PC-3 (cell line): ENCODE measurements at regions not wholly inside any gene's neighbourhood (a gene's known extent, or its start where the extent isn't known, plus 50 kb on each side); places are given as distances from the start of the nearest gene placed in this dataset.

Experiments used
- EZH2 ChIP-seq: fragments of 300-600 bp; sonication (generic); IDR thresholded peaks from one replicate; pipeline ENCODE4 v1.6.1; 2017; ENCODE audit warnings: antibody characterized with exemption, mild to moderate bottlenecking, low read length; ENCODE audit not compliant: unreplicated experiment
- EZH2phosphoT487 ChIP-seq: fragments of 300-600 bp; sonication (generic); IDR thresholded peaks from 2 replicates; pipeline ENCODE4 v1.6.1; 2018; ENCODE audit warnings: mild to moderate bottlenecking, antibody characterized with exemption, low read length, borderline replicate concordance
- TF ChIP-seq, protein P1 (sequence below): fragments of 300-600 bp; sonication (generic); conservative IDR thresholded peaks from 2 replicates; pipeline ENCODE4 v1.5.1; 2017; ENCODE audit warnings: antibody characterized with exemption, low read depth, mild to moderate bottlenecking, low read length

DNA sequence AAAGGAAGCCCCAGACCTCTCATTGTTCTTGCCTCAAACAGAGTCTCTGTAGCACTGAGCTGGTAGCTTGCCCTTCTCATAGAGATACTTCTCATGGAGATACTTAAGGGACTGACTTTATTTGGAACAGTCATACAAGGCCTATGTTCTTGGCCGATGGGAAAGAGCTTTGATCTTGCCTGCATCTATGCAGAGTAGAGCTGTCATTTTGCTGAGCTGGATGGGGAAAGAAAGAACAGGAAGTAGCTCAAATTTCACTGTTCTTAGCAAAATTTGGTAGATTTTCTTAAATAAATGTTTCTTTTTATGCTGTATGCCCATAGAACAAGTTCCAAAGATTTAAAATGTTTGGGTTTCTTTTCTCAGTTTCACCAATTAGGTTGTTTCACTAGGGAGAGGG lies 119.3 kb upstream of the SEC61G start:
- TF ChIP-seq, protein P1, sequence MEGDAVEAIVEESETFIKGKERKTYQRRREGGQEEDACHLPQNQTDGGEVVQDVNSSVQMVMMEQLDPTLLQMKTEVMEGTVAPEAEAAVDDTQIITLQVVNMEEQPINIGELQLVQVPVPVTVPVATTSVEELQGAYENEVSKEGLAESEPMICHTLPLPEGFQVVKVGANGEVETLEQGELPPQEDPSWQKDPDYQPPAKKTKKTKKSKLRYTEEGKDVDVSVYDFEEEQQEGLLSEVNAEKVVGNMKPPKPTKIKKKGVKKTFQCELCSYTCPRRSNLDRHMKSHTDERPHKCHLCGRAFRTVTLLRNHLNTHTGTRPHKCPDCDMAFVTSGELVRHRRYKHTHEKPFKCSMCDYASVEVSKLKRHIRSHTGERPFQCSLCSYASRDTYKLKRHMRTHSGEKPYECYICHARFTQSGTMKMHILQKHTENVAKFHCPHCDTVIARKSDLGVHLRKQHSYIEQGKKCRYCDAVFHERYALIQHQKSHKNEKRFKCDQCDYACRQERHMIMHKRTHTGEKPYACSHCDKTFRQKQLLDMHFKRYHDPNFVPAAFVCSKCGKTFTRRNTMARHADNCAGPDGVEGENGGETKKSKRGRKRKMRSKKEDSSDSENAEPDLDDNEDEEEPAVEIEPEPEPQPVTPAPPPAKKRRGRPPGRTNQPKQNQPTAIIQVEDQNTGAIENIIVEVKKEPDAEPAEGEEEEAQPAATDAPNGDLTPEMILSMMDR, result no peak
- TF ChIP-seq EZH2, result no peak
- TF ChIP-seq EZH2phosphoT487, result no peak
